SK-N-SH (cell line): ENCODE measurements at regions not wholly inside any gene's neighbourhood (a gene's known extent, or its start where the extent isn't known, plus 50 kb on each side); places are given as distances from the start of the nearest gene placed in this dataset.
"Not testable (repeated sequence)": the region's sequence is repeated elsewhere in the genome, so short reads cannot be mapped to it uniquely, and the experiment has no call there.

Experiments used
- CHD2 ChIP-seq: fragments of 150-350 bp; IDR thresholded peaks from 2 replicates; pipeline ENCODE4 v1.6.1; 2018; ENCODE audit warnings: low read length; ENCODE audit not compliant: partially characterized antibody
- MXI1 ChIP-seq: IDR thresholded peaks from 2 replicates; pipeline ENCODE4 v1.6.1; 2012; ENCODE audit warnings: mild to moderate bottlenecking, low read depth, low read length, improper control_type of control experiment
- NFIC ChIP-seq: IDR thresholded peaks from 2 replicates; pipeline ENCODE4 v1.4.0; 2012; ENCODE audit warnings: borderline replicate concordance
- NRF1 ChIP-seq: IDR thresholded peaks from 2 replicates; pipeline ENCODE4 v1.6.1; 2012; ENCODE audit warnings: low read depth, mild to moderate bottlenecking, low read length
- POLR2AphosphoS5 ChIP-seq: IDR thresholded peaks from 2 replicates; pipeline ENCODE4 v1.6.1; 2012; ENCODE audit warnings: low read depth, low read length
- RAD21 ChIP-seq: IDR thresholded peaks from 2 replicates; pipeline ENCODE4 v1.6.1; 2012; ENCODE audit warnings: mild to moderate bottlenecking, low read length
- RCOR1 ChIP-seq: fragments of 150-350 bp; IDR thresholded peaks from 2 replicates; pipeline ENCODE4 v1.6.1; 2017; ENCODE audit warnings: antibody characterized with exemption, low read length
- RXRA ChIP-seq: IDR thresholded peaks from 2 replicates; pipeline ENCODE4 v1.4.0; 2012; ENCODE audit warnings: low read depth, mild to moderate bottlenecking, borderline replicate concordance
- TCF12 ChIP-seq: IDR thresholded peaks from 2 replicates; pipeline ENCODE4 v1.4.0; 2012
- TEAD4 ChIP-seq: IDR thresholded peaks from 2 replicates; pipeline ENCODE4 v1.4.0; 2012; ENCODE audit warnings: mild to moderate bottlenecking, borderline replicate concordance; ENCODE audit not compliant: insufficient read depth
- YY1 ChIP-seq: IDR thresholded peaks from 2 replicates; pipeline ENCODE4 v1.4.0; 2012; ENCODE audit warnings: low read depth, mild to moderate bottlenecking
- TF ChIP-seq, protein P1 (sequence below): fragments of 200-600 bp; sonication (generic); IDR thresholded peaks from 2 replicates; pipeline ENCODE4 v1.6.1; 2017; ENCODE audit warnings: antibody characterized with exemption, mild to moderate bottlenecking, moderate library complexity

DNA sequence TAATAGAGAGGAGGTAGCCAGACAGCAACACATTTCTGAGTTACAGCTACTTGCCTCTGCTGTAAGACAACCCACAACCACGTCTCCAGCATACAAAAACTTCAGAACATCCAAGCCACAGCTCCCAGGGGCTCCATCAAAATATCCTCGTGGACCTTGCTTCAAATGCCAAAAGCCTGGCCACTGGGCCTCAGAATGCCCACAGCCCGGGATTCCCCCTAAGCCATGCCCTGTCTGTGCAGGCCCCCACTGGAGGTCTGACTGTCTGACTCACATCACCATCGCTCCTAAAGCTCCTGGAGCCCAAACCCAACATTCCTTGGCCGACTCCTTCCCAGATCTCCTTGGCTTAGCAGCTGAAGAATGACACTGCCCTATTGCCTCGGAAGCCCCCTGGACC lies 186.6 kb upstream of the MAGEB16 start:
- TF ChIP-seq TCF12, NFIC, NRF1, RXRA, RAD21, RCOR1, YY1, TEAD4, POLR2AphosphoS5, CHD2, MXI1: not testable (repeated sequence)
- TF ChIP-seq, protein P1, sequence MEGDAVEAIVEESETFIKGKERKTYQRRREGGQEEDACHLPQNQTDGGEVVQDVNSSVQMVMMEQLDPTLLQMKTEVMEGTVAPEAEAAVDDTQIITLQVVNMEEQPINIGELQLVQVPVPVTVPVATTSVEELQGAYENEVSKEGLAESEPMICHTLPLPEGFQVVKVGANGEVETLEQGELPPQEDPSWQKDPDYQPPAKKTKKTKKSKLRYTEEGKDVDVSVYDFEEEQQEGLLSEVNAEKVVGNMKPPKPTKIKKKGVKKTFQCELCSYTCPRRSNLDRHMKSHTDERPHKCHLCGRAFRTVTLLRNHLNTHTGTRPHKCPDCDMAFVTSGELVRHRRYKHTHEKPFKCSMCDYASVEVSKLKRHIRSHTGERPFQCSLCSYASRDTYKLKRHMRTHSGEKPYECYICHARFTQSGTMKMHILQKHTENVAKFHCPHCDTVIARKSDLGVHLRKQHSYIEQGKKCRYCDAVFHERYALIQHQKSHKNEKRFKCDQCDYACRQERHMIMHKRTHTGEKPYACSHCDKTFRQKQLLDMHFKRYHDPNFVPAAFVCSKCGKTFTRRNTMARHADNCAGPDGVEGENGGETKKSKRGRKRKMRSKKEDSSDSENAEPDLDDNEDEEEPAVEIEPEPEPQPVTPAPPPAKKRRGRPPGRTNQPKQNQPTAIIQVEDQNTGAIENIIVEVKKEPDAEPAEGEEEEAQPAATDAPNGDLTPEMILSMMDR: not testable (repeated sequence)
